HS-27A (cell line): ENCODE measurements at regions not wholly inside any gene's neighbourhood (a gene's known extent, or its start where the extent isn't known, plus 50 kb on each side); places are given as distances from the start of the nearest gene placed in this dataset.

Source experiments
- DNase-seq: peaks from one replicate; pipeline ENCODE4 v3.0.0-alpha.2; 2012; ENCODE audit warnings: low read depth, missing footprints

- DNase-seq, result no peak
Observed at GRCh38 chr4:81546777-81547176, 75.1 kb upstream of the RASGEF1B start.

DNA sequence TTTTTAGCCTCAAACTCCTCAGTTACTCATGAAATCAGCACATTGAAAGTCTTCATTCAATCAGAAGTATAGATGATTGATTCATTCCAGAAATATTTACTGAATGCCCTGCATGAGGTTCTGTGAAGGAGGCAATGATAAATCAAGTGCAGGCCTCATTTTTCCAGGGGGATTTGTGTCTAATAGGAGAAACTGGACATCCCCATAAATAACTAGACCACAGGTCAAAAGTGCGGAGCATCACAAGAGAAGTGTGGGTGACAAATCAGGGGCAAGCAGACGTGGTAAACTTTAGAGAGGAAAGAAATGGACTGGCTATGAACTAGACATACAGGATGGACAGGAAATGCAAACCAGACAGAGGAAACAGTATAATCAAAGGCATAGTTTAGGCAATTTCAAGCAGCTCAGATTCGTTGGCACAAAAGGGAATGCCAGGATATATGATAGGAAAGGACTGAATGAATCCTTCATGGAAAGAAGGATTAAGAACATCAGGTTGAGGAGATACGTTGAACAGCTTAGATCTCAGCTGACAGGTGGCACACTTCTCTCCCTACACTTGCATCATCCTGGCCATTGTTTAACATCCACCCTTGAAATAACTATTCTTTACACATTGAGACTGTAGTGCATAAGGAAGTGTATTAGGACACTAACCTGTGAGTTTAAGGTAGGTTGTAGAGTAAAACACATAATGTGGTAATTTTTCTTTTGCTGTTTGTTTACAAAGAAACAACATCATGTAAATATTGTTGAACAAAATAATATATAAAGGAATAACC is 69.6 kb upstream of the RASGEF1B start:
- DNase-seq, result no peak

DNA sequence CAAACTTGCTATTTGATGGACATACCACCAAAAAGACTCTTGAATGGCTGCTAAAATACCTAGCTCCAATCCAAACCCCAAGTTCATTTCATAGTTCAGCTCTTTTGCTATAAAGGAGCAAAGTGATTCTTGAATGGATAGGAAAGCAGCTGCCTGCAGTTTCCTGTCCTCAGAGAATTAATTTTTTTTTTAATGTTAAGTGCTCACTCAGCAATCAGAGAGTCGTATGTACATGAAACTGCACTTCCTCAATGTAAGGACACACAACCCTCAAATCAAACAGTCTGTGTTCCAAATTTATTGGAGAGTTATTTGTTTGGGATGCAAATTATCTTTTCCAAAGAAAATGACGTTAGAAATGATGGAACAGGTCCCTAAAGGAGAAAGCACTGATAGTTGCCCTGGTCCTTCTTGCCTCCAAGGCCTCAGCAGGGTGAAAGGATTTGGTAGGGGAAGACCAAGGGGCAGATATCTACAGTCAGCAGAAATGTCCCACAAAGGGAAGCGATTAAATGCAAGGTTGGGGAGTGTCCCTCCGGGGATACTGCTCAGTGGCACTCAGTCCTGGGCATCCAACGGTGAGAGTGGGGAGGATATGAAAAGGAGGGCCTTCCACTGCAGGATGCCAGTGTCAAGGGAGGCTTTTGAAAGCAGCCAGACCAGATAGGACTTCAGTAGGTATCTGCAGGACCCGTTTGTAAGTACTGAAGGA is 67.2 kb upstream of the RASGEF1B start:
- DNase-seq, result no peak

DNA sequence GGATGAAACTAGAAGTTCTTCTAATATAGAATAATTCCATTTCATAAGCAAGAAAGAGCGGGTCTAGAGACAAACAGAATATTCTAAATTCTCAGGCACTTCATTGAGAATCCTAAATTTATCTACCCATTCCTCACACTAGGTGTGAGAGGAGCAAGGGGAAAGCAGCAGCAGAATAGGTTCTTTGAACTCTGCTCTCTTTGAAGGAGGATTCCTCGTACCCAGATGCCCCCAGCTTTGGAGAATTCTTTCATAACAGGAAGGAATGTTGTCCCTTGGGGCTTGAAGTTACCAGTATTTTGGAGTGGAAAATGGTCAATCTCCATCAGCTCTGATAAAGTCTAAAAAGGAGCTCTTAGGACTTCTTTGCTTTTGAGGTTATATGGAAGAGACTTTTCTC is 59.7 kb upstream of the RASGEF1B start:
- no peak for DNase-seq

- no peak for DNase-seq
Observed at GRCh38 chr4:81528979-81529378, 57.3 kb upstream of the RASGEF1B start.

GRCh38 chr4:81528200-81528599 is 56.5 kb upstream of the RASGEF1B start:
- DNase-seq, result no peak

GRCh38 chr4:81527709-81528108 is 56.0 kb upstream of the RASGEF1B start:
- no peak for DNase-seq

DNA sequence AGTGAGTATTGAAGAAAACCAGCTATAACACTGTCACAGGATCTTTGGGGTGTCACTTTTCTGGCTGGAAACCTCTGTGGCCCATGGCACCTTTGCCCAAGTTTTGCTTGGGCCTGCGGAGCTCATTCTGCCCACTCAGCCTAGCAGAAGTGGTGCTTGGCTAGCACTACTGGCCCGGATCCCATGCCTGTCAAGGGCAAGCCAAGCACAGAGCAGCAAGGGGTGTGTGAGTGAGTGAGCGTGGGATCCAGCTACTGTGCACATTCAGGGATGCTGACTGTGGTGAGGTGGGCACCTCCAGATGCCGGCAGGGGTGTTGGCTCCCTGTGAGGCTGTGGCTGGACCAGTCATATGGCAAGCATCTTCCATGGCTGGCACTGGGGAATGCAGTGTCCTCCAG is 55.4 kb upstream of the RASGEF1B start:
- no peak for DNase-seq

DNA sequence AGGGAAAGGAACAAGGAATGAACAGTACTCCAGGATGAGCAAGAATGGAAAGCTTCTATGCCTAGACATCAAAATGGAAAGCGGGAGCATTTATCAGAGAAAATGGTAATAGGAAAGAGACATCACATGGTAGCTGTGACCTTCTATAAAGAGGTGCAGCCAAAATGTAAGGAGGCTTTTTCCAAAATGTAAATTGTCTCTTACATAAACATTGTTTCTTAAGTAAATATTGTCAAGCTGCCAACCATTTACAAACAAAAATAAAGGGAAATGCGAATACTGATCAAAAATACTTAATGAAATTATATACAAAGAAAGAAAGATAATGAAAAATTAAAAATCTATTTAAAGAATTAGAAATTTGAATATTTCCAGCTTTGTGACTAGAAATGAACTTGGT is 55.0 kb upstream of the RASGEF1B start:
- no peak for DNase-seq

GRCh38 chr4:81523672-81524327 is 52.1 kb upstream of the RASGEF1B start:
- no peak for DNase-seq

DNA sequence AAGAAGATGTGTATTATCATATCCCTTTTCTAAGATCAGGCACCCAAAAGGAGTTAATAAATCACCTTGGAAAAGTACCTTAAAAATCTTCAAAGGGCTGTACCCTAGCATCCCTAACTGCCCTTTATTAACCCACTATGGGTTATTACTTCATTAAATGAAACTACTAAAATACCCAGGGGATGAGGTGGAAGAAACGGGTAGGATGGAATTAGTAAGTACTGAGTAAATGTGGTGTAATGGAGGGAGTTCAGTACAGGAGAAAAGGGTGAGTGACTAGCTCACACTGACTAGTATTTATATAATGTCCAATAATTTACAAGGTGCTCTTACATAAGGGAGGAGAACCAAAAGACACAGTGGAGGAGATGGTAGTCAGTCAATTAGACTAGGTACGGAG is 51.0 kb upstream of the RASGEF1B start:
- no peak for DNase-seq

DNA sequence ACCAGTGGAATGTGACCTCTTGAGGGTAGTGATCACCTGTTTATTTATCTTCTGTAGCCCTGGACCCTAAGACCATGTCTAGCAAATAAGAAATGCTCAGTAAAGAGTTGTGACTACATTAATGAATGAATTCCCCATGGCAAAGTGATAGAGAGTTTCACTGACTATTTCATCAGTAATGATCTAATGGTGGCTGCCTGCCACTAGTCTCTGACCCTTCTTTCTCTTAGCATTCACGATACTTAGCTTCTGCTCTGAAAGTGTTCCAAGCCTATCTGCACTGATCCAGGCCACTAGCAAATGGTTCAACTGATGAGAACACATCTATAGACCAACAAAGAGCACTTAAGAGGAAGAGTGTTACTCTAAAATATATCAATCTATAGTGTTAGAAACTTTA is 50.0 kb upstream of the RASGEF1B start:
- no peak for DNase-seq
